Adrenal gland (tissue), 9 donors: ENCODE measurements at regions not wholly inside any gene's neighbourhood (a gene's known extent, or its start where the extent isn't known, plus 50 kb on each side); places are given as distances from the start of the nearest gene placed in this dataset.

Source experiments
- DNase-seq, 7 donors: peaks; one replicate each; pipeline ENCODE4 v3.0.0-alpha.2; 2019 to 2020
- H3K27ac ChIP-seq, 5 donors: fragments of 200-600 bp; sonication (generic) in 4 of 5; 1 replicate in 3 of 5; 2 replicates in 2 of 5; pipeline versions ENCODE4 v1.5.1 to v1.8.0; 2016 to 2020; ENCODE audit warnings: mild to moderate bottlenecking in 1 of 5
- H3K27me3 ChIP-seq: fragments of 200-600 bp; 2 replicates; pipeline ENCODE4 v1.8.0; 2021
- H3K36me3 ChIP-seq, 2 donors: fragments of 200-600 bp; replicated peaks in 1 of 2; 1 replicate in 1 of 2; 2 replicates in 1 of 2; pipeline versions ENCODE4 v1.5.1 to v1.8.0; 2018 to 2022
- H3K4me1 ChIP-seq, 2 donors: fragments of 200-600 bp; replicated peaks in 1 of 2; 1 replicate in 1 of 2; 2 replicates in 1 of 2; pipeline versions ENCODE4 v1.5.1 to v1.8.0; 2018 to 2021
- H3K4me3 ChIP-seq, 4 donors: fragments of 200-600 bp; sonication (generic) in 3 of 4; one replicate each; pipeline ENCODE4 v1.5.1; 2016 to 2018
- H3K9me3 ChIP-seq, 3 donors: fragments of 200-600 bp; sonication (generic) in 1 of 3; replicated peaks in 1 of 3; 1 replicate in 2 of 3; 2 replicates in 1 of 3; pipeline versions ENCODE4 v1.5.1 to v1.8.0; 2016 to 2021
- POLR2A ChIP-seq, 2 donors: fragments of 450-650 bp; IDR thresholded peaks; one replicate each; pipeline ENCODE4 v1.6.1; 2017; ENCODE audit warnings: antibody characterized with exemption in 2 of 2, mild to moderate bottlenecking in 2 of 2, moderate library complexity in 1 of 2
- WGBS, 4 donors: extraction: QIAGEN DNeasy Blood & Tissue Kit in 2 of 4; methylation state at CpG; one replicate each; pipeline versions ENCODE4 v1.1.5 to v1.1.7; 2013 to 2017; 5-methylcytosine and 5-hydroxymethylcytosine counted together
- intact Hi-C, 2 donors: fragments of 100-400 bp; cut with DNase I; formaldehyde crosslinking; loops; one replicate each; pipeline versions ENCODE4 v1.14.1 to v1.15.0; 2022 to 2023
- TF ChIP-seq, protein P1 (sequence below), 6 experiments: fragments of 450-650 bp in 4 of 6; fragments of 200-600 bp in 2 of 6; sonication (generic) in 1 of 6; IDR thresholded peaks; 1 replicate in 5 of 6; 2 replicates in 1 of 6; pipeline versions ENCODE4 v1.5.1 to v1.8.0; 2016 to 2021; ENCODE audit warnings: antibody characterized with exemption in 6 of 6, mild to moderate bottlenecking in 2 of 6, moderate library complexity in 1 of 6
- donor health status: healthy with polysubstance abuse.
- donor health status: Bipolar disorder and iron deficiency.
- donor health status: DM: yes; HTN: yes; CAD: no.
- donor health status: DM: no; HTN: no; CAD: no.
- donor health status: DM: no; HTN: no; CAD: no.

- no peaks in the 10 kb centered on the region for H3K36me3 ChIP-seq
- H3K4me3 ChIP-seq = no peak overlapping the region
- intact Hi-C loops = no loop called here
- TF ChIP-seq POLR2A (IDR thresholded peaks at IDR 0.05) = no peak
- TF ChIP-seq, protein P1, sequence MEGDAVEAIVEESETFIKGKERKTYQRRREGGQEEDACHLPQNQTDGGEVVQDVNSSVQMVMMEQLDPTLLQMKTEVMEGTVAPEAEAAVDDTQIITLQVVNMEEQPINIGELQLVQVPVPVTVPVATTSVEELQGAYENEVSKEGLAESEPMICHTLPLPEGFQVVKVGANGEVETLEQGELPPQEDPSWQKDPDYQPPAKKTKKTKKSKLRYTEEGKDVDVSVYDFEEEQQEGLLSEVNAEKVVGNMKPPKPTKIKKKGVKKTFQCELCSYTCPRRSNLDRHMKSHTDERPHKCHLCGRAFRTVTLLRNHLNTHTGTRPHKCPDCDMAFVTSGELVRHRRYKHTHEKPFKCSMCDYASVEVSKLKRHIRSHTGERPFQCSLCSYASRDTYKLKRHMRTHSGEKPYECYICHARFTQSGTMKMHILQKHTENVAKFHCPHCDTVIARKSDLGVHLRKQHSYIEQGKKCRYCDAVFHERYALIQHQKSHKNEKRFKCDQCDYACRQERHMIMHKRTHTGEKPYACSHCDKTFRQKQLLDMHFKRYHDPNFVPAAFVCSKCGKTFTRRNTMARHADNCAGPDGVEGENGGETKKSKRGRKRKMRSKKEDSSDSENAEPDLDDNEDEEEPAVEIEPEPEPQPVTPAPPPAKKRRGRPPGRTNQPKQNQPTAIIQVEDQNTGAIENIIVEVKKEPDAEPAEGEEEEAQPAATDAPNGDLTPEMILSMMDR (IDR thresholded peaks at IDR 0.05) = no peak
- WGBS, 4 donors = 75 to 82% (median 78%) methylated on average over 7 of the region's 7 CpGs
- H3K27ac ChIP-seq = no peak overlapping the region
- DNase-seq = no peak
- H3K9me3 ChIP-seq = no peaks in the 10 kb centered on the region
- H3K4me1 ChIP-seq = no peaks in the 10 kb centered on the region
- no peaks in the 10 kb centered on the region for H3K27me3 ChIP-seq
These were observed 107.9 kb downstream of the DACT2 start for GRCh38 chr6:168211681-168212080.

GRCh38 chr6:168210239-168211105 lies 109.1 kb downstream of the DACT2 start:
- H3K9me3 ChIP-seq = no peaks in the 10 kb centered on the region
- 76 to 82% (median 78%) methylated on average over 5 to 16 of the region's 16 CpGs for WGBS, 4 donors
- TF ChIP-seq, protein P1 (IDR thresholded peaks at IDR 0.05) = no peak
- no peak for TF ChIP-seq POLR2A (IDR thresholded peaks at IDR 0.05)
- DNase-seq = peak in 1 of 7 donors; percentile 5
- H3K27me3 ChIP-seq = no peaks in the 10 kb centered on the region
- intact Hi-C loops = no loop called here
- no peak overlapping the region for H3K27ac ChIP-seq
- H3K4me1 ChIP-seq = no peaks in the 10 kb centered on the region
- H3K36me3 ChIP-seq = no peaks in the 10 kb centered on the region
- H3K4me3 ChIP-seq = no peak overlapping the region

DNA sequence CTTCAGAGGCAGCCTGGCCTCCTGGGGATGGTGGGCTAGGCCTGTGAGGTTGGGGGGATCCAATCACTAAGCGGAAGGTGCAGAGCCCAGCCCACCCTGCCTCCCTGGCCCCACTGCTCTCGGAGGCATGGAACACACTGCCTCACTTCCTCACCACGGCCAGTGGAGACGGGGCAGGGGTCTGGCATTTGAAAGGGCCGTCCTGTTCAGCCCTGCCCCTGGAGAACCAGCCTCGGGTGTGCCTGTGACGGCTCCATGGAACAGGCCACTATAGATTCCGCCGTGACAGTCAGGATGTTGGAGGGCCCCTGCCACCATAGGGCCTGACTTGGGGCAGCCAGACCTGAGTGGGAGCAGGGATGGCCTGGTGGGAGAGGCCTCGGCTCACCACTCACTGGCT lies 110.2 kb downstream of the DACT2 start:
- 74 to 85% (median 80%) methylated on average over 2 to 10 of the region's 10 CpGs for WGBS, 4 donors
- H3K9me3 ChIP-seq = no peaks in the 10 kb centered on the region
- TF ChIP-seq, protein P1 (IDR thresholded peaks at IDR 0.05) = no peak
- TF ChIP-seq POLR2A (IDR thresholded peaks at IDR 0.05) = no peak

GRCh38 chr6:168208854-168209253 lies 110.7 kb downstream of the DACT2 start:
- intact Hi-C loops = no loop called here
- no peak for DNase-seq
- TF ChIP-seq, protein P1 (IDR thresholded peaks at IDR 0.05) = no peak
- no peak for TF ChIP-seq POLR2A (IDR thresholded peaks at IDR 0.05)

More for the DNA sequence above, 110.2 kb downstream of the DACT2 start:
- intact Hi-C loops = no loop called here
- DNase-seq = peak in 1 of 7 donors; percentile 11
- H3K27me3 ChIP-seq = no peaks in the 10 kb centered on the region
- H3K4me3 ChIP-seq = no peak overlapping the region
- H3K27ac ChIP-seq = no peak overlapping the region
- H3K4me1 ChIP-seq = no peaks in the 10 kb centered on the region
- no peaks in the 10 kb centered on the region for H3K36me3 ChIP-seq

More at GRCh38 chr6:168208854-168209253, 110.7 kb downstream of the DACT2 start:
- WGBS, 4 donors = 73 to 83% (median 75%) methylated on average over 10 of the region's 10 CpGs
- no peak overlapping the region for H3K4me3 ChIP-seq
- no peaks in the 10 kb centered on the region for H3K27me3 ChIP-seq
- H3K36me3 ChIP-seq = no peaks in the 10 kb centered on the region
- no peak overlapping the region for H3K27ac ChIP-seq
- H3K4me1 ChIP-seq = no peaks in the 10 kb centered on the region
- no peaks in the 10 kb centered on the region for H3K9me3 ChIP-seq
